ENCODE measurements at regions not wholly inside any gene's neighbourhood (a gene's known extent, or its start where the extent isn't known, plus 50 kb on each side); places are given as distances from the start of the nearest gene placed in this dataset.

GRCh38 chr7:68587599-68587998 is 1010.7 kb upstream of the AUTS2 start:
- H3K27ac ChIP-seq, result no peak overlapping the region
- no peak overlapping the region for H3K4me3 ChIP-seq
- H3K4me1 ChIP-seq, result no peaks in the 10 kb centered on the region
- no peaks in the 10 kb centered on the region for H3K27me3 ChIP-seq
- no peak for DNase-seq (ENCODE audit: low spot score)
- H3K36me3 ChIP-seq, result no peaks in the 10 kb centered on the region
- H3K9me3 ChIP-seq, result peaks cover 0 to 3% of the 10 kb centered on the region in 2 donors
- no peak for TF ChIP-seq CTCF (IDR thresholded peaks at IDR 0.05)

- no peak overlapping the region for H3K27ac ChIP-seq
- H3K36me3 ChIP-seq, result no peaks in the 10 kb centered on the region
- no peaks in the 10 kb centered on the region for H3K9me3 ChIP-seq
- H3K4me1 ChIP-seq, result no peaks in the 10 kb centered on the region
- TF ChIP-seq CTCF (IDR thresholded peaks at IDR 0.05), result no peak
- no peak overlapping the region for H3K4me3 ChIP-seq
- no peak for DNase-seq (ENCODE audit: low spot score)
- no peaks in the 10 kb centered on the region for H3K27me3 ChIP-seq
These were observed 996.4 kb upstream of the AUTS2 start for GRCh38 chr7:68601826-68602225.

GRCh38 chr7:68604541-68604940 is 993.7 kb upstream of the AUTS2 start:
- Histone ChIP-seq H3K27me3 (no peaks in the 10 kb centered on the region), H3K36me3 (no peaks in the 10 kb centered on the region), H3K27ac (no peak overlapping the region), H3K4me3 (no peak overlapping the region), H3K4me1 (no peaks in the 10 kb centered on the region), H3K9me3 (peaks cover 0 to 20% of the 10 kb centered on the region in 2 donors)
- no peak for DNase-seq (ENCODE audit: low spot score)
- TF ChIP-seq CTCF (IDR thresholded peaks at IDR 0.05), result no peak

- Histone ChIP-seq H3K4me1 (no peaks in the 10 kb centered on the region), H3K36me3 (no peaks in the 10 kb centered on the region), H3K27me3 (no peaks in the 10 kb centered on the region), H3K27ac (no peak overlapping the region), H3K4me3 (no peak overlapping the region), H3K9me3 (peaks cover 0 to 24% of the 10 kb centered on the region in 2 donors)
- TF ChIP-seq CTCF (IDR thresholded peaks at IDR 0.05), result no peak
- DNase-seq (ENCODE audit: low spot score), result no peak
These were observed 987.6 kb upstream of the AUTS2 start for GRCh38 chr7:68610701-68611100.

- Histone ChIP-seq H3K9me3 (peaks cover 0 to 25% of the 10 kb centered on the region in 2 donors), H3K4me1 (no peaks in the 10 kb centered on the region), H3K27ac (no peak overlapping the region), H3K27me3 (no peaks in the 10 kb centered on the region), H3K4me3 (no peak overlapping the region), H3K36me3 (no peaks in the 10 kb centered on the region)
- TF ChIP-seq CTCF (IDR thresholded peaks at IDR 0.05), result no peak
- DNase-seq (ENCODE audit: low spot score), result no peak
These were observed 984.9 kb upstream of the AUTS2 start for GRCh38 chr7:68613405-68613804.

GRCh38 chr7:68613897-68614296 is 984.4 kb upstream of the AUTS2 start:
- DNase-seq (ENCODE audit: low spot score), result no peak
- H3K9me3 ChIP-seq, result peaks cover 0 to 20% of the 10 kb centered on the region in 2 donors

More at GRCh38 chr7:68613897-68614296, 984.4 kb upstream of the AUTS2 start:
- no peak overlapping the region for H3K4me3 ChIP-seq
- no peaks in the 10 kb centered on the region for H3K4me1 ChIP-seq
- H3K36me3 ChIP-seq, result no peaks in the 10 kb centered on the region
- no peaks in the 10 kb centered on the region for H3K27me3 ChIP-seq
- TF ChIP-seq CTCF (IDR thresholded peaks at IDR 0.05), result no peak
- no peak overlapping the region for H3K27ac ChIP-seq
